ENCODE measurements at regions not wholly inside any gene's neighbourhood (a gene's known extent, or its start where the extent isn't known, plus 50 kb on each side); places are given as distances from the start of the nearest gene placed in this dataset.

DNA sequence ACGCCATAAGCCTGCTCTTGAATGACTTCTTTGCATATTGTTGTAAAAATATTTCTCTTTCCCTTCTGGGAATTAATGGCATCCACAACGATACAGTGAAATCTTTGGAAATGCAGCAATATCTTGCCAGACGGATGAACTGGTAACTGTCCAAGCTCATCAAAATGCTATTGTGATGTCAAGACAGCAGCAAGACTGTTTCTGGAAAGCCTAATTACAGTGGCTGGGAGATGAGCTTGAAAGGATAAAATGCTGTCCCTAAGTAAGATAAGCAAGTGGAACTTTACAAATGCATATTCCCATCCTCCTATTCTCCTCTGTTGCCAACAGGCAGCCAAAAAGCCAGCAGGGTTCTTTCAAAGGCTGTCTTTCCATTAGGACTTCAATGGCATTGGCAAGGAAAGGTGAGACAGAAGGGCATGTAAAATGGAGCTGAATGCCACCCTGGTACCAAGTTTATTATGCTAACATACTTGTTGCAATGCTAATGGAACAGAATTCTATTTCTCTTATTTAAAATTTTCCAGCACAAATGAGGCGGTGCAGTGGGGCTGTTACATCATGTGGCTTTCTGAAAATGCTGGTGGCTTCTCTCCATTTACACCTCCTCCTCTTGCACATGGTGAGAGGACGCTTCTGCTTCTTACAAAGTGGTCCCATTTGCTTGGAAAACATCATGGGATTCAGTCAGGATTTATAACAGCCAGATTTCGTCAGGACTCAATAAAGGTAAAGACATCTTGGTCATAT, 178.3 kb upstream of the PTER start:
- no peak for TF ChIP-seq EZH2 (IDR thresholded peaks at IDR 0.05; ENCODE audit: insufficient read depth, poor library complexity, severe bottlenecking)
- no peak for TF ChIP-seq EZH2phosphoT487 (IDR thresholded peaks at IDR 0.05; ENCODE audit: insufficient read depth, low read depth)
